ENCODE measurements at regions not wholly inside any gene's neighbourhood (a gene's known extent, or its start where the extent isn't known, plus 50 kb on each side); places are given as distances from the start of the nearest gene placed in this dataset.

- H3K4me3 ChIP-seq (ENCODE audit: low read depth, low read length) = no peak overlapping the region
- TF ChIP-seq, protein P1, sequence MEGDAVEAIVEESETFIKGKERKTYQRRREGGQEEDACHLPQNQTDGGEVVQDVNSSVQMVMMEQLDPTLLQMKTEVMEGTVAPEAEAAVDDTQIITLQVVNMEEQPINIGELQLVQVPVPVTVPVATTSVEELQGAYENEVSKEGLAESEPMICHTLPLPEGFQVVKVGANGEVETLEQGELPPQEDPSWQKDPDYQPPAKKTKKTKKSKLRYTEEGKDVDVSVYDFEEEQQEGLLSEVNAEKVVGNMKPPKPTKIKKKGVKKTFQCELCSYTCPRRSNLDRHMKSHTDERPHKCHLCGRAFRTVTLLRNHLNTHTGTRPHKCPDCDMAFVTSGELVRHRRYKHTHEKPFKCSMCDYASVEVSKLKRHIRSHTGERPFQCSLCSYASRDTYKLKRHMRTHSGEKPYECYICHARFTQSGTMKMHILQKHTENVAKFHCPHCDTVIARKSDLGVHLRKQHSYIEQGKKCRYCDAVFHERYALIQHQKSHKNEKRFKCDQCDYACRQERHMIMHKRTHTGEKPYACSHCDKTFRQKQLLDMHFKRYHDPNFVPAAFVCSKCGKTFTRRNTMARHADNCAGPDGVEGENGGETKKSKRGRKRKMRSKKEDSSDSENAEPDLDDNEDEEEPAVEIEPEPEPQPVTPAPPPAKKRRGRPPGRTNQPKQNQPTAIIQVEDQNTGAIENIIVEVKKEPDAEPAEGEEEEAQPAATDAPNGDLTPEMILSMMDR (IDR thresholded peaks at IDR 0.05; ENCODE audit: borderline replicate concordance, insufficient read depth, low read depth, low read length) = no peak
These were observed 113.4 kb upstream of the TCERG1L start for GRCh38 chr10:131424836-131425491.

DNA sequence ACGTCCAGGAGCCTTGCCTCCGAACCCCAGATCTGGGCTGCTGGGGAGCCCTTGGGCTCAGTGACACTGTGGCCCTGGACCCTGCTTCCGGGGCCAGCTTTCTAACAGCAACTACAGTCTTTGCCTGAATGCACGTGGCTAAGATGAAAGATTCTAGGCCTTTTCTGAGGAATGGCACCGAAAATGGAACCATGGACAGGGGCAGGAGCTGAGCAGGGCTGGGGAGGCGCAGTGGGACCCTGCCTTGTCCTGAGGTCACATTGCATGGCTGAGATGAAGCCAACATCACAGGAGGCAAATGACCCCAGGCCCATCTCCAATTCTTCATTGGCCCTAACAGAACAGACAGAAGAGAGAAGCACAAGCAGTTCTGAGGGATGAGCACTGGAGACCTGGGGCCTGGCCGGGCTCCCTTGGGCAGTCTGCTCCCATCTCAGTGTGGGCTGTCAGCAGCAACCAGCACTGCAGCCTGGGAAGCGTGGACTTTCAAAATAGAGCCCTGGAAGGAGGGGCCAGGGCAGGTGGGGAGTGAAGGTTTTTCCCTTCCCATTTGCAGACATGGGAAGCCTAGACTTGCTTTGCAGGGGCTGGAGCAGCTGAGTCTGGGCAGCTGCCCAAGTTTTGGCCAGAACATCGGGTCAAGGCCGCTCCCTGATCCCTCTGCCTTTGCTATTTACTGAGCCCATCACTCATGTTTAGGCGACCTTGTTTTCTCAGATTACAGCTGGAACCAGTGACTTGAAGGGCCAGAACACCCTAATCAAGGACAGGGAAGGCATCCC, 114.4 kb upstream of the TCERG1L start:
- TF ChIP-seq, protein P1 (IDR thresholded peaks at IDR 0.05; ENCODE audit: borderline replicate concordance, insufficient read depth, low read depth, low read length) = no peak
- H3K4me3 ChIP-seq (ENCODE audit: low read depth, low read length) = no peak overlapping the region

DNA sequence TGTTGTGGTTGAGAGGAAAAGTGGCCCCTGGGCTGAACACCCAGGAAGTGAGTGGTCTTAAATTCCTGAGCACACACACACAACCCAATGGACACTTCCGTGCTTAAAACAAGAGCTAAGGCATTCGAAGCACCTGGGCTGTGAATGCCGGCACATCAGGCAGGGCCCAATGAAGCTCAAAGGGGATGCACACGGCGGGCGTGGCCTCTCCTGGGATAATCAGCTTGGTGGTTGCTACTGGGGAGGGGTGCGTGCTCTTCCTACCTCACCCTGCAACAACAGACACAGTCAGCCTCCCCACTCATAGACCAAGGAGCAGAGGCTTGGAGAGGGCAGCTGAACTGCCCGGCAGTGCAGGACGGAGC, 115.0 kb upstream of the TCERG1L start:
- TF ChIP-seq, protein P1 (IDR thresholded peaks at IDR 0.05; ENCODE audit: borderline replicate concordance, insufficient read depth, low read depth, low read length) = no peak

GRCh38 chr10:131427281-131427680, 115.8 kb upstream of the TCERG1L start:
- TF ChIP-seq, protein P1 (IDR thresholded peaks at IDR 0.05; ENCODE audit: borderline replicate concordance, insufficient read depth, low read depth, low read length) = no peak
- H3K4me3 ChIP-seq (ENCODE audit: low read depth, low read length) = no peak overlapping the region

More for the DNA sequence above, 115.0 kb upstream of the TCERG1L start:
- H3K4me3 ChIP-seq (ENCODE audit: low read depth, low read length) = no peak overlapping the region

- no peak overlapping the region for H3K4me3 ChIP-seq (ENCODE audit: low read depth, low read length)
- TF ChIP-seq, protein P1 (IDR thresholded peaks at IDR 0.05; ENCODE audit: borderline replicate concordance, insufficient read depth, low read depth, low read length) = no peak
These were observed 116.4 kb upstream of the TCERG1L start for GRCh38 chr10:131427901-131428300.

DNA sequence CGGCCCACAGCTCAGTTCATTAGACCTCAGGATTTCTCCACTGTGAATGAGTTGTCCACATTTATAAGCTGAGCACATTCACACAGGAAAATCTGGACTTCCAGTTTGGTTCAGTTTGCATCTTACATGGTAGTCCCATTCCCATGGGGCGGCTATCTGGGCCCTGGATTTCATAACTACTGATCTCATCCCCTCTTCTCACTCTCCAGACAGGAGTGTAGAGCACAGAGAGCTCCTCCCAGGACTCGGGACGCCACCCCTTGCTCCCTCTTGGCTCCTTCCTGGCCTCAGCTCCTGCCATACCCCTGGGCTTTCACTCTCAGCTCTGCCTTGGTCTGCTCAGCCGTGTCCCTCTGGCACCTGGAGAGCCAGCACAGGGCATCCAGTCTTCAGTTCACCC, 117.6 kb upstream of the TCERG1L start:
- TF ChIP-seq, protein P1 (IDR thresholded peaks at IDR 0.05; ENCODE audit: borderline replicate concordance, insufficient read depth, low read depth, low read length) = no peak

DNA sequence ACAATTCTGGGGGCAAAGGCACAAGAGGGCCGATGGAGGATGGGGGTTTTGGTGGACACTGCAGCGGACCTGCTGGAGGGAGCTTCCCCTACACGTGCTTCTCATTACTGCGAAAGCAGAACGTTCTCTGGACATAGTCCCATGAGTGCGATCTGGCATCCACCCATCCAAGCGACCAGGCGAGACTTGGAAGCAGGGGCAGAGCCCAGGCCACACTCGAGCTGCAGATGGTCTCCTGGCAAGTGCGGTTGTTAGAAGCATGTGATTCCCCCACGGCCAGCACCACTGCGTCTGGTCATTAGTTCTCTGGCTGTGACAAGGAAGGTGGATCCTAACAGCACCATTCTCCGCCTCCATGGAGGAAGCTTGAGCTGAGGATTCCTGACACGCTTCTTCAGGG, 118.4 kb upstream of the TCERG1L start:
- TF ChIP-seq, protein P1 (IDR thresholded peaks at IDR 0.05; ENCODE audit: borderline replicate concordance, insufficient read depth, low read depth, low read length) = no peak
- H3K4me3 ChIP-seq (ENCODE audit: low read depth, low read length) = no peak overlapping the region

More for the DNA sequence above, 117.6 kb upstream of the TCERG1L start:
- no peak overlapping the region for H3K4me3 ChIP-seq (ENCODE audit: low read depth, low read length)
